A549 (cell line): ENCODE measurements at regions not wholly inside any gene's neighbourhood (a gene's known extent, or its start where the extent isn't known, plus 50 kb on each side); places are given as distances from the start of the nearest gene placed in this dataset.

Experiments
- ATAC-seq, 2 experiments: fragments of 200-7000 bp in 1 of 2; fragments of >200 bp in 1 of 2; cut with Nextera tagmentation in 1 of 2; cut with Tn5 transposase in 1 of 2; 3 replicates each; pipeline versions ENCODE4 v1.8.0 to v1.9.1; 2018 to 2020; ENCODE audit warnings: mild to moderate bottlenecking in 1 of 2, moderate library complexity in 1 of 2
- CTCF ChIA-PET: fragments of 300-600 bp; sonication (Branson Sonifier 250); formaldehyde crosslinking; extraction: SDS; loops from one replicate; lab custom pipeline; 2021; ENCODE audit warnings: antibody characterized with exemption, inconsistent platforms; lab: Yijun Ruan, JAX
- POLR2A ChIA-PET: fragments of 350-600 bp; formaldehyde crosslinking; extraction: SDS; loops from one replicate; lab custom pipeline; 2021; ENCODE audit warnings: antibody characterized with exemption, inconsistent platforms; lab: Yijun Ruan, JAX
- DNase-seq, 2 experiments: peaks; one replicate each; pipeline versions ENCODE4 v3.0.0 to v3.0.0-alpha.2; 2011 to 2016; ENCODE audit warnings: low read depth in 1 of 2, low spot score in 1 of 2
- FAIRE-seq: peaks from 2 replicates; lab custom pipeline; 2011; peaks lifted over from hg19 to GRCh38; lab: Jason Lieb, UNC
- H3K27ac ChIP-seq, 2 experiments: fragments of >200 bp; sonication (Bioruptor Twin); formaldehyde crosslinking; 3 replicates each; pipeline ENCODE4 v1.5.1; 2016 to 2017
- H3K4me1 ChIP-seq: fragments of >200 bp; sonication (Bioruptor Twin); formaldehyde crosslinking; 3 replicates; pipeline ENCODE4 v1.6.1; 2016
- H3K4me2 ChIP-seq: fragments of >200 bp; sonication (Bioruptor Twin); formaldehyde crosslinking; 3 replicates; pipeline ENCODE4 v1.6.1; 2016
- H3K4me3 ChIP-seq: fragments of >200 bp; sonication (Bioruptor Twin); formaldehyde crosslinking; 3 replicates; pipeline ENCODE4 v1.5.1; 2016
- H3K9me3 ChIP-seq: fragments of >200 bp; sonication (Bioruptor Twin); formaldehyde crosslinking; 3 replicates; pipeline ENCODE4 v1.6.1; 2016
- E2F6 ChIP-seq: IDR thresholded peaks from 2 replicates; pipeline ENCODE4 v1.6.1; 2012; ENCODE audit warnings: low read depth, borderline replicate concordance
- EP300 ChIP-seq, 2 experiments: fragments of >200 bp; sonication (Bioruptor Twin); formaldehyde crosslinking; IDR thresholded peaks; 2 replicates in 1 of 2; 3 replicates in 1 of 2; pipeline ENCODE4 v1.6.1; 2016 to 2017
- ESRRA ChIP-seq: fragments of 150-350 bp; IDR thresholded peaks from 2 replicates; pipeline ENCODE4 v1.6.1; 2014; ENCODE audit warnings: mild to moderate bottlenecking, low read length, borderline replicate concordance
- FOSB ChIP-seq: fragments of 250-450 bp; sonication (Bioruptor Pico); IDR thresholded peaks from 2 replicates; pipeline ENCODE4 v1.5.0; 2020; ENCODE audit warnings: mild to moderate bottlenecking, moderate library complexity
- HOXB13 ChIP-seq: fragments of 250-450 bp; sonication (Bioruptor Pico); IDR thresholded peaks from 2 replicates; pipeline ENCODE4 v1.5.0; 2020; ENCODE audit warnings: low read depth, mild to moderate bottlenecking, moderate library complexity
- HOXB5 ChIP-seq: fragments of 250-450 bp; sonication (Bioruptor Pico); IDR thresholded peaks from 2 replicates; pipeline ENCODE4 v1.5.0; 2020; ENCODE audit warnings: mild to moderate bottlenecking, moderate library complexity
- MAFK ChIP-seq: fragments of 450-650 bp; IDR thresholded peaks from 2 replicates; pipeline ENCODE4 v1.6.1; 2014; ENCODE audit not compliant: partially characterized antibody
- MAX ChIP-seq: IDR thresholded peaks from 2 replicates; pipeline ENCODE4 v1.6.1; 2012
- NPAS2 ChIP-seq: fragments of 250-450 bp; sonication (Bioruptor Pico); IDR thresholded peaks from 2 replicates; pipeline ENCODE4 v1.8.0; 2022; ENCODE audit warnings: mild to moderate bottlenecking, moderate library complexity, borderline replicate concordance
- PBX3 ChIP-seq: IDR thresholded peaks from 2 replicates; pipeline ENCODE4 v1.6.1; 2012
- POLR2A ChIP-seq: IDR thresholded peaks from 2 replicates; pipeline ENCODE4 v1.6.1; 2012; ENCODE audit warnings: mild to moderate bottlenecking, low read length
- POLR2AphosphoS2 ChIP-seq: conservative IDR thresholded peaks from 2 replicates; pipeline ENCODE4 v1.6.1; 2012; ENCODE audit warnings: low read length, improper control_type of control experiment, inconsistent platforms
- RARB ChIP-seq: fragments of 250-450 bp; sonication (Bioruptor Pico); IDR thresholded peaks from 2 replicates; pipeline ENCODE4 v1.8.0; 2021; ENCODE audit warnings: mild to moderate bottlenecking, moderate library complexity
- REST ChIP-seq: fragments of 200-600 bp; sonication (generic); IDR thresholded peaks from 2 replicates; pipeline ENCODE4 v1.6.1; 2016; ENCODE audit warnings: antibody characterized with exemption, mild to moderate bottlenecking, moderate library complexity
- RFX5 ChIP-seq: fragments of 450-650 bp; IDR thresholded peaks from 2 replicates; pipeline ENCODE4 v1.7.1; 2014; ENCODE audit warnings: antibody characterized with exemption, mild to moderate bottlenecking, moderate library complexity
- RNF2 ChIP-seq: fragments of 200-600 bp; sonication (generic); IDR thresholded peaks from 2 replicates; pipeline ENCODE4 v1.6.1; 2016; ENCODE audit warnings: low read depth, mild to moderate bottlenecking, antibody characterized with exemption, moderate library complexity, borderline replicate concordance
- SMC3 ChIP-seq: fragments of >200 bp; sonication (Bioruptor Twin); formaldehyde crosslinking; IDR thresholded peaks from 3 replicates; pipeline ENCODE4 v1.6.1; 2018; ENCODE audit warnings: inconsistent platforms
- SREBF2 ChIP-seq: fragments of 450-650 bp; IDR thresholded peaks from 2 replicates; pipeline ENCODE4 v1.6.1; 2014; ENCODE audit warnings: mild to moderate bottlenecking, moderate library complexity
- USF2 ChIP-seq: fragments of 450-650 bp; IDR thresholded peaks from 2 replicates; pipeline ENCODE4 v1.6.1; 2014; ENCODE audit warnings: antibody characterized with exemption
- ZSCAN20 ChIP-seq: fragments of 250-450 bp; sonication (Bioruptor Pico); IDR thresholded peaks from 2 replicates; pipeline ENCODE4 v1.8.0; 2022; ENCODE audit warnings: mild to moderate bottlenecking, moderate library complexity
- WGBS: methylation state at CpG from one replicate; pipeline ENCODE4 v1.1.6; 2017; ENCODE audit errors: missing lambda C conversion rate; 5-methylcytosine and 5-hydroxymethylcytosine counted together

- no peak for TF ChIP-seq MAX
- TF ChIP-seq USF2: no peak
Observed at GRCh38 chr15:62805502-62805901, 237.0 kb upstream of the TPM1 start (continued).

GRCh38 chr15:62807539-62808130 lies 234.9 kb upstream of the TPM1 start:
- Histone ChIP-seq H3K4me2 (no peak overlapping the region), H3K27ac (no peak overlapping the region), H3K4me3 (no peak overlapping the region), H3K9me3 (no peaks in the 10 kb centered on the region), H3K4me1 (peaks cover 24% of the 10 kb centered on the region)
- CTCF ChIA-PET: interaction anchor here (0.6 to 2.2 kb wide), 11 partner anchors 8 to 65 kb away, joined by 3 to 5 read pairs (median 3); no protein-coding TSS in a partner anchor
- ATAC-seq (no peak), DNase-seq (no peak), FAIRE-seq (no peak)
- POLR2A ChIA-PET: no interaction called here
- WGBS: 92% methylated on average over 11 of the region's 11 CpGs
- TF ChIP-seq RFX5: no peak
- TF ChIP-seq POLR2AphosphoS2: no peak
- TF ChIP-seq ESRRA: no peak
- TF ChIP-seq FOSB (CRISPR knock-in tag): no peak
- TF ChIP-seq REST: no peak
- TF ChIP-seq RNF2: no peak
- TF ChIP-seq NPAS2: no peak
- no peak for TF ChIP-seq ZSCAN20 (CRISPR knock-in tag)
- no peak for TF ChIP-seq HOXB5 (CRISPR knock-in tag)
- TF ChIP-seq SMC3: no peak
- TF ChIP-seq HOXB13 (CRISPR knock-in tag): no peak
- no peak for TF ChIP-seq MAFK
- no peak for TF ChIP-seq POLR2A
- no peak for TF ChIP-seq E2F6
- no peak for TF ChIP-seq PBX3
- TF ChIP-seq EP300 (IDR thresholded peaks at IDR 0.05): no peak
- no peak for TF ChIP-seq RARB (CRISPR knock-in tag)
- no peak for TF ChIP-seq SREBF2
- TF ChIP-seq, all 56 proteins: peak for 0
